ENCODE measurements at regions not wholly inside any gene's neighbourhood (a gene's known extent, or its start where the extent isn't known, plus 50 kb on each side); places are given as distances from the start of the nearest gene placed in this dataset.
"Not testable (repeated sequence)": the region's sequence is repeated elsewhere in the genome, so short reads cannot be mapped to it uniquely, and the experiment has no call there.

- not testable (repeated sequence) for DNase-seq (ENCODE audit: insufficient read length, low spot score); FAIRE-seq
These were observed 471.3 kb upstream of the SALL3 start for GRCh38 chr18:78508228-78508824.

DNA sequence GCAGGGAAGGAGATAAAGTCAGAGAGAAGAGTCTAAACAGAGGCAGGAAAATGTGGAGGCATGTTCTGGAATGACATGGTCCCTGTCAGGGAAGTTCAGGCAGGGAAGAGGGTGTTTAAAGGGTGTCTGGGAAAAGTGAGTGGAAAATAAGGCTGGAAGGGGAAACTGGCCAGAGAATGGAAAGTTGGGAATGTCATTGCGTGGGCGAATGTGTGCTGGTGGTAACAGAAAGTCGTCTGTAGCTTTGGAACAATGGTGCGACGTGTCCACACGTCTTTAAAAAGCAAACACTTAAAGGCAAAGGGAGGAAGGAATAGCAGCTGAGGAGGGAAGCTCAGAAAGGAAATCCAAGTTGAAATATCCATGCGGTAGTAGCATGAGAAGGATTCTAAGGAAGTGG lies 469.5 kb upstream of the SALL3 start:
- FAIRE-seq = no peak
- DNase-seq (ENCODE audit: insufficient read length, low spot score) = no peak

GRCh38 chr18:78510636-78511035 lies 469.0 kb upstream of the SALL3 start:
- DNase-seq (ENCODE audit: insufficient read length, low spot score) (no peak), FAIRE-seq (no peak)

GRCh38 chr18:78511666-78512601 lies 467.7 kb upstream of the SALL3 start:
- no peak for DNase-seq (ENCODE audit: insufficient read length, low spot score)
- FAIRE-seq = no peak

DNA sequence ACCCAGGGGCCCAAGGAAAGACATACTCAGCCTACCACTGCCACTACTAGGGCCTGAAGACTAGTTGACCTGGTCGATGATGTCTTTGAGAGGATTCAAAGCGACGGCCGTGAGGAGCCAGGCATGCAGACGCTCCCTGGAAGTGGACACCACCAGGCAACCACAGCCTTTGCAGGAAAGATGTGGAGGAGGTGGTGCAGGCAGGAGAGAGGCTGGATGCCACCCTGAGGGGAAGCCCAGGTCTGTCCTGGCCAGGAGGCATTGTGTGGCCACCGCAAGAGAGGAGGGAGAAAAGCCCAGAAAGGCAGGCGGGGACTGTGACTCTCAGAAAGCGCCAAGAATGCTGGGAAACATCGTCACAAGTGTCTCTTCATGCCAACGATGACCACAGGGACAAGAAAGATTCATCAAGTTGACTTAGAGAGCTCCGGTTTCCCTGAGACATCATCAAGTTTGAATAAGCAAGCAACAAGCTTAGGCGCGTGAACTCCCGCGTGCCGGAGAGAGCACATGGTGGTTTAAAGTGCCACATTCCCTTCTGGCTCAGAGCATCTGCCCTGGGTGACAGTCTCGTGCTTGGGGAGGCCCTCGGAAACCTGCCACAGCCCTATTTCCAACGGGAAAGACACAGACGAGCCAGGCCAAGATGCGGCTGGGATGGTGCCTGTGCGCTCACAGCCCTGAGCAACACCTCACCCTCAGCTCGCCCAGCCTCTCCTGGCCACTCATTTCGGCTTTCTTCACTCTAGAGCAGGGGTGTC lies 464.5 kb upstream of the SALL3 start:
- FAIRE-seq (no peak), DNase-seq (ENCODE audit: insufficient read length, low spot score) (no peak)

DNA sequence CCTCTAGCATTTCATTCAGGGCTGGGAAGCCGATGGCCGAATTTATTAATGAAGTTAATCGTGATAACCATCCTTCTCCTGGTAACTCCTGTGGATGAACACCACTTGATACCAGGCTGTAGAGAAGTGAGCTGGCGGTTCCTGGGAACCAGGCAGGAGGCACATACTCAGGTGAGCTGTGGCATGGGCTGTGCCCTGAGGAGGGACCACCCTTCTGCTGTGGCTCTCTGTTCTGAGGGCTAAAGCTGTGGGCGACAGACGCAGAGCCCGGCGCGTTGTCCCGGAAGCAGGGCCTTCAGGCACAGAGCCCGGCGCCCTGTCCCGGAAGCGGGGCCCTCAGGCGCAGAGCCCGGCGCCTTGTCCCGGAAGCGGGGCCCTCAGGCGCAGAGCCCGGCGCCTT lies 462.3 kb upstream of the SALL3 start:
- FAIRE-seq (no peak), DNase-seq (ENCODE audit: insufficient read length, low spot score) (no peak)

GRCh38 chr18:78517973-78518372 lies 461.6 kb upstream of the SALL3 start:
- DNase-seq (ENCODE audit: insufficient read length, low spot score) (no peak), FAIRE-seq (no peak)

GRCh38 chr18:78518805-78519204 lies 460.8 kb upstream of the SALL3 start:
- DNase-seq (ENCODE audit: insufficient read length, low spot score) (no peak), FAIRE-seq (no peak)

DNA sequence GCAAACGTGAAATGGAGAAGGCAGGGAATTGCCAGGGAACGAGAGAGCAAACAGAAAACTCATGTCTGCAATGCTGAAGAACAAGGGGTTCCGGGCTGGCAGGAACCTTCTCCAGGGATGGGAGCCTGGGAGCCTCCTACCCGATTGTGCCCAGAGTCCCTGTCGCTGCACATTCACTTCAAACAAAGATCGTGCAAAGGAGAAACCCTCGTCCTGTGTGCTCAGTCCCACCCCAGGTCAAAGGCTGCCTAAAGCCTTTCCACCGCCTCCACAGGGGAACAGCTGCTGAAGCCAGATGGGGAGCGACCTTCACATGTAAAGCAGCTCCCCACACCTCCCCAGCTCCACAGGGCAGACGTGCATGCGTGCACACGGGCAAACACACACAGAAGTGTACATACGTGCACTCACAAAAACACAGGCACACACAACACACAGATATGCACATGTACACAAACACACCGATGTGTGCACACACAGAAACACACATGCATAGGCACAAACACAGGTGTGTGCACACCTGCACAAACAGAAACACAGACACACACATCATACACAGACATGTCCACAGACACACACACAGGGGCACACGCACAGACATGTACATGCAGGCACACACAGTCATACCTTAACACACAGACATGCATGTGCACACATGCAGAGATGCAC lies 460.1 kb upstream of the SALL3 start:
- DNase-seq (ENCODE audit: insufficient read length, low spot score) (no peak), FAIRE-seq (no peak)

DNA sequence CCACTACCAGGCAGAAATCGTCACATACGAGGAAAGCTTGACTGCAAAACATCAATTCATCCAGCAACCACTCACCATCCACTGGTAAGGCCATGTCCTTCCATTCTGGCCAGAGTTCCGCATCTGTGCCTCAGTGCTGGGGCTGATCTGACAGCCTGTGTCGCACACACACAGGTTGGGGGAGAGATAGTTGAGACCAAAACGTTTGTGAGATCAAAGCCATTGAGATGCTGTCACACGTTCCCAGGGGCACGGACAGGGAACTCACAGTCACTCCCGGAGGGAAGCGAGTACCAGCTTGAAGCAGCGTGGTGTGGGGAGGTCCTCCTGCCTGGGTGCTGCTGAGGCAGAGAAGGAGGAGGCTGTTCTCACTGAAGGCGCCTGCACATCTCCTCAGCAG lies 458.5 kb upstream of the SALL3 start:
- no peak for FAIRE-seq

GRCh38 chr18:78521744-78522143 lies 457.9 kb upstream of the SALL3 start:
- FAIRE-seq (no peak), DNase-seq (ENCODE audit: insufficient read length, low spot score) (no peak)

More for the DNA sequence above, 458.5 kb upstream of the SALL3 start:
- no peak for DNase-seq (ENCODE audit: insufficient read length, low spot score)

DNA sequence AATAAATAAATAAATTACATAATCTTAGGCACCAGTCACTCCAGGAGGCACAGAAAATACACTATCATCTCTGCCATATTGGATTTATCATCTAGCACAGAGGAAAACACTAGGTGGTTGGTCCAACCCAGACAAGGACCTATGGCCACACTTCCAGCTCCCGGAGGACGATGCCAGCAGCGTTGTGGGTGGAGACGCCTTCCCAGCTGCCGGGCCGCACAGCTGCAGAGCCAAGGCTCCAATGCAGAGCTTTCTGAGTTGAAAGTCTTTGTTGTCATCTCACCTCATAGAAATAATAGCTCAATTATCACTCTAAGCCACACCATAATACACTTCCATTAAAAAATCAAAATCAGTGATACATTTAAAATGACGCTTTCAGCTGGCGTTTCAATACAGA lies 457.1 kb upstream of the SALL3 start:
- FAIRE-seq (no peak), DNase-seq (ENCODE audit: insufficient read length, low spot score) (no peak)

GRCh38 chr18:78523850-78524249 lies 455.8 kb upstream of the SALL3 start:
- FAIRE-seq = no peak
- no peak for DNase-seq (ENCODE audit: insufficient read length, low spot score)

DNA sequence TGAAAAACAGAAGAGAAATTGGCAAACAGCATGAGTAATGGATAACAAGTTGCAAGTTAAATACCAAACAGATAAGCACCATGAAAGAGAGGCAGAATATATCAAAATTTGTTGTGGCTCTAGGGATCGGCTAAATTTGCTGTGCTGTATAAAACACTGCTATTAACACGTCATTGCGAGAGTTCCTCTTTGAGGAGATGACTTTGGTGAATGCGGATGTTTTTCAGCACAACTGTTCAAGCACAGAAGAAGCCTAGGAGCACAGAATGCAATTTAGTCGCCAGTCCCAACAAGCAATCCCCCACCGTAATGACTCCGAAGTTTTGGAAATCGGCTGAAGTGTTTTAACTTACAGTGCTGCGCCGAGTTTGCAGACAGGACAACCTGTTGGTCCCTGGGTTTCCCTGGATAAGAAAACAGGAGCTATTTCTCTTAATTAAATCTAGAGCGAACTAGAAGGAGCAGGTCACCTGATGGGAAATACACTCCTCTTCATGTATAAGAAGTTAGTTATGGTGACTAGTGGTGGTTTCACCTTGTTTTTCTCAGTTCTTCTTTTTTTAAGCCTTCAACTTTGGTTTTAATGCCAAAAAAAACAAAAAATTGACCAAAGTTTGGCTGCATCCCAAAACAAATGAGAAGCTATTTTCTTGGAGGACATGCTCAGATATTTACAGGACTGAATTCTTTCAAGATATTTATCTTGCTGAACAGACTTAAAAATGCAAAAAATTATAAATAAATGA lies 454.1 kb upstream of the SALL3 start:
- DNase-seq (ENCODE audit: insufficient read length, low spot score) (no peak), FAIRE-seq (no peak)

GRCh38 chr18:78526275-78526674 lies 453.3 kb upstream of the SALL3 start:
- FAIRE-seq = no peak

GRCh38 chr18:78526923-78527711 lies 452.5 kb upstream of the SALL3 start:
- DNase-seq (ENCODE audit: insufficient read length, low spot score) (no peak), FAIRE-seq (no peak)

More at GRCh38 chr18:78526275-78526674, 453.3 kb upstream of the SALL3 start:
- no peak for DNase-seq (ENCODE audit: insufficient read length, low spot score)

- DNase-seq (ENCODE audit: insufficient read length, low spot score) (no peak), FAIRE-seq (no peak)
These were observed 451.6 kb upstream of the SALL3 start for GRCh38 chr18:78527984-78528383.

- no peak for DNase-seq (ENCODE audit: insufficient read length, low spot score)
- FAIRE-seq = no peak
These were observed 451.0 kb upstream of the SALL3 start for GRCh38 chr18:78528411-78529258.

All from HTR-8/SVneo (cell line).